Transverse colon (tissue), 4 donors: ENCODE measurements at regions not wholly inside any gene's neighbourhood (a gene's known extent, or its start where the extent isn't known, plus 50 kb on each side); places are given as distances from the start of the nearest gene placed in this dataset.
A peak's percentile ranks its signal among the peaks of the same experiment; 100 is the strongest.

Experiments used
- DNase-seq: peaks from one replicate; pipeline ENCODE4 v3.0.0-alpha.2; 2019
- H3K27ac ChIP-seq, 4 donors: fragments of 200-600 bp; sonication (generic); 2 replicates each; pipeline ENCODE4 v1.5.1; 2016 to 2018; ENCODE audit warnings: inconsistent platforms in 4 of 4
- H3K27me3 ChIP-seq: fragments of 200-600 bp; sonication (generic); 2 replicates; pipeline ENCODE4 v1.5.1; 2017; ENCODE audit warnings: inconsistent platforms
- H3K36me3 ChIP-seq, 4 donors: fragments of 200-600 bp; sonication (generic); 2 replicates each; pipeline ENCODE4 v1.5.1; 2017 to 2019; ENCODE audit warnings: inconsistent platforms in 4 of 4
- H3K4me1 ChIP-seq, 4 donors: fragments of 200-600 bp; sonication (generic); 2 replicates each; pipeline ENCODE4 v1.5.1; 2017 to 2020; ENCODE audit warnings: inconsistent platforms in 4 of 4
- H3K4me3 ChIP-seq, 4 donors: fragments of 200-600 bp; sonication (generic); 1 replicate in 1 of 4; 2 replicates in 3 of 4; pipeline versions ENCODE4 v1.5.1 to v1.6.1; 2017 to 2019; ENCODE audit warnings: inconsistent platforms in 4 of 4
- H3K9me3 ChIP-seq, 2 donors: fragments of 200-600 bp; sonication (generic); 2 replicates each; pipeline ENCODE4 v1.5.1; 2017 to 2019; ENCODE audit warnings: inconsistent platforms in 2 of 2
- EP300 ChIP-seq: sonication (generic); formaldehyde crosslinking; IDR thresholded peaks from one replicate; pipeline ENCODE4 v1.6.1; 2017; ENCODE audit warnings: antibody characterized with exemption, low read depth
- POLR2A ChIP-seq: fragments of 450-650 bp; IDR thresholded peaks from one replicate; pipeline ENCODE4 v1.6.1; 2016; ENCODE audit warnings: antibody characterized with exemption, mild to moderate bottlenecking, moderate library complexity
- POLR2AphosphoS5 ChIP-seq, 3 donors: sonication (generic); formaldehyde crosslinking; IDR thresholded peaks; one replicate each; pipeline ENCODE4 v1.6.1; 2016; ENCODE audit warnings: antibody characterized with exemption in 3 of 3
- WGBS, 2 donors: methylation state at CpG; one replicate each; pipeline ENCODE4 v1.1.5; 2018; ENCODE audit warnings: low coverage in 1 of 2; 5-methylcytosine and 5-hydroxymethylcytosine counted together
- in situ Hi-C, 4 donors: fragments of 200-750 bp; cut with MboI; loops; one replicate each; pipeline versions ENCODE4 v1.15.0 to v1.15.1; 2017; ENCODE audit warnings: low sequenced_read_pairs in 3 of 4, low pct_ligation_motif_present in 1 of 4, low pct_unique_long_range_greater_than_20kb in 1 of 4
- intact Hi-C: fragments of 100-400 bp; cut with DNase I; formaldehyde crosslinking; loops from one replicate; pipeline ENCODE4 v1.15.1; 2023; ENCODE audit warnings: low total_unique reads
- TF ChIP-seq, protein P1 (sequence below), 5 experiments: fragments of 200-600 bp in 3 of 5; fragments of 450-650 bp in 2 of 5; sonication (generic) in 3 of 5; IDR thresholded peaks; 1 replicate in 2 of 5; 2 replicates in 3 of 5; pipeline ENCODE4 v1.5.1; 2016 to 2017; ENCODE audit warnings: antibody characterized with exemption in 5 of 5, inconsistent platforms in 3 of 5, mild to moderate bottlenecking in 2 of 5, moderate library complexity in 1 of 5

DNA sequence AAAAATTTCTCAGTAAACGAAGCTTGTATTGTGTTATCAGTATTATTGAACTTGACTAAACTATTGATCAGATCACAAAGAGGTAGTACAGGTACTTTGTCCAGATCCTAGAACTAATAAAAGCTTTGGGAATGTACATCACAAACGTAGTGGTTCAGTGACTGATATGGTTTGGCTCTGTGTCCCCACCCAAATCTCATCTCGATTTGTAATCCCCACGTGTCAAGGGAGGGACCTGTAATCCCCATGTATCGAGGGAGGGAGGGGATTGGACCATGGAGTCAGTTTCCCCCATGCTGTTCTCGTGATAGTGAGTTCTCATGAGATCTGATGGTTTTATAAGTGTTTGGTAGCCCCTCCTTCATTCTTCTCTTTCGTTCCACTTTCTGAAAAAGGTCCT, 100.9 kb downstream of the ARRDC3 start:
- TF ChIP-seq EP300 (no peak), POLR2AphosphoS5 (IDR thresholded peaks at IDR 0.05) (no peak), POLR2A (no peak)
- TF ChIP-seq, protein P1, sequence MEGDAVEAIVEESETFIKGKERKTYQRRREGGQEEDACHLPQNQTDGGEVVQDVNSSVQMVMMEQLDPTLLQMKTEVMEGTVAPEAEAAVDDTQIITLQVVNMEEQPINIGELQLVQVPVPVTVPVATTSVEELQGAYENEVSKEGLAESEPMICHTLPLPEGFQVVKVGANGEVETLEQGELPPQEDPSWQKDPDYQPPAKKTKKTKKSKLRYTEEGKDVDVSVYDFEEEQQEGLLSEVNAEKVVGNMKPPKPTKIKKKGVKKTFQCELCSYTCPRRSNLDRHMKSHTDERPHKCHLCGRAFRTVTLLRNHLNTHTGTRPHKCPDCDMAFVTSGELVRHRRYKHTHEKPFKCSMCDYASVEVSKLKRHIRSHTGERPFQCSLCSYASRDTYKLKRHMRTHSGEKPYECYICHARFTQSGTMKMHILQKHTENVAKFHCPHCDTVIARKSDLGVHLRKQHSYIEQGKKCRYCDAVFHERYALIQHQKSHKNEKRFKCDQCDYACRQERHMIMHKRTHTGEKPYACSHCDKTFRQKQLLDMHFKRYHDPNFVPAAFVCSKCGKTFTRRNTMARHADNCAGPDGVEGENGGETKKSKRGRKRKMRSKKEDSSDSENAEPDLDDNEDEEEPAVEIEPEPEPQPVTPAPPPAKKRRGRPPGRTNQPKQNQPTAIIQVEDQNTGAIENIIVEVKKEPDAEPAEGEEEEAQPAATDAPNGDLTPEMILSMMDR (IDR thresholded peaks at IDR 0.05), result no peak
- intact Hi-C loops, result no loop called here
- H3K4me1 ChIP-seq, result peaks cover 4 to 21% (median 12%) of the 10 kb centered on the region in 4 donors
- DNase-seq, result no peak
- no peak overlapping the region for H3K4me3 ChIP-seq
- H3K27ac ChIP-seq, result no peak overlapping the region
- in situ Hi-C loops, result loop anchor here in 2 of 4 donors (10.0 to 25.0 kb wide), 2 partner anchors 103 to 170 kb away; partner anchors contain the start of gene ARRDC3 (in 1 of the 2)
- WGBS, 2 donors, result 82 to 86% methylated on average over 4 to 7 of the region's 7 CpGs
- no peaks in the 10 kb centered on the region for H3K9me3 ChIP-seq
- no peaks in the 10 kb centered on the region for H3K27me3 ChIP-seq
- H3K36me3 ChIP-seq, result no peaks in the 10 kb centered on the region

GRCh38 chr5:91281401-91281800, 101.7 kb downstream of the ARRDC3 start:
- intact Hi-C loops (no loop called here), in situ Hi-C loops (loop anchor here in 2 of 4 donors (10.0 to 25.0 kb wide), 2 partner anchors 103 to 169 kb away; partner anchors contain the start of gene ARRDC3 (in 1 of the 2))
- Histone ChIP-seq H3K9me3 (no peaks in the 10 kb centered on the region), H3K27me3 (no peaks in the 10 kb centered on the region), H3K36me3 (no peaks in the 10 kb centered on the region), H3K4me1 (peaks cover 4 to 21% (median 12%) of the 10 kb centered on the region in 4 donors), H3K27ac (peak overlapping the region; percentile 84 to 94 (median 90)), H3K4me3 (no peak overlapping the region)
- 59 to 60% methylated on average over 1 to 5 of the region's 5 CpGs for WGBS, 2 donors
- DNase-seq, result no peak
- TF ChIP-seq POLR2AphosphoS5 (IDR thresholded peaks at IDR 0.05) (no peak), EP300 (no peak), POLR2A (no peak)
- TF ChIP-seq, protein P1 (IDR thresholded peaks at IDR 0.05), result no peak

GRCh38 chr5:91280362-91281269, 102.5 kb downstream of the ARRDC3 start:
- intact Hi-C loops, result no loop called here
- peak overlapping the region; percentile 41 to 66 (median 46) for H3K4me3 ChIP-seq
- WGBS, 2 donors, result 1 to 2% methylated on average over 12 to 40 of the region's 50 CpGs

GRCh38 chr5:91277840-91278239, 105.3 kb downstream of the ARRDC3 start:
- H3K27me3 ChIP-seq, result no peaks in the 10 kb centered on the region
- no peaks in the 10 kb centered on the region for H3K9me3 ChIP-seq
- 73 to 84% methylated on average over 2 to 3 of the region's 3 CpGs for WGBS, 2 donors
- intact Hi-C loops (no loop called here), in situ Hi-C loops (loop anchor here in 1 of 4 donors (25.0 kb wide), 1 partner anchor 166 kb away; no protein-coding TSS in a partner anchor)
- no peak overlapping the region for H3K27ac ChIP-seq
- H3K4me1 ChIP-seq, result peaks cover 0 to 11% (median 4%) of the 10 kb centered on the region in 4 donors
- no peak for DNase-seq
- TF ChIP-seq, protein P1 (IDR thresholded peaks at IDR 0.05), result no peak
- TF ChIP-seq POLR2A (no peak), EP300 (no peak), POLR2AphosphoS5 (IDR thresholded peaks at IDR 0.05) (no peak)
- no peaks in the 10 kb centered on the region for H3K36me3 ChIP-seq
- H3K4me3 ChIP-seq, result no peak overlapping the region

More at GRCh38 chr5:91280362-91281269, 102.5 kb downstream of the ARRDC3 start:
- Histone ChIP-seq H3K36me3 (no peaks in the 10 kb centered on the region), H3K4me1 (peaks cover 4 to 21% (median 12%) of the 10 kb centered on the region in 4 donors), H3K27ac (peak overlapping the region; percentile 84 to 94 (median 90)), H3K9me3 (no peaks in the 10 kb centered on the region), H3K27me3 (no peaks in the 10 kb centered on the region)
- DNase-seq, result peak; percentile 92
- peak; percentile 74 for TF ChIP-seq POLR2A
- TF ChIP-seq EP300, result peak; percentile 75
- TF ChIP-seq, protein P1 (IDR thresholded peaks at IDR 0.05), result no peak
- TF ChIP-seq POLR2AphosphoS5 (IDR thresholded peaks at IDR 0.05), result peak; percentile 70 to 92 (median 87)
- in situ Hi-C loops, result loop anchor here in 2 of 4 donors (10.0 to 25.0 kb wide), 2 partner anchors 104 to 168 kb away; partner anchors contain the start of gene ARRDC3 (in 1 of the 2)
